Suprapubic skin (tissue), 4 donors: ENCODE measurements at regions not wholly inside any gene's neighbourhood (a gene's known extent, or its start where the extent isn't known, plus 50 kb on each side); places are given as distances from the start of the nearest gene placed in this dataset.
"Not testable (repeated sequence)": the region's sequence is repeated elsewhere in the genome, so short reads cannot be mapped to it uniquely, and the experiment has no call there.

Experiments
- DNase-seq, 2 donors: peaks; one replicate each; pipeline ENCODE4 v3.0.0-alpha.2; 2019; ENCODE audit warnings: low spot score in 2 of 2
- H3K27ac ChIP-seq: fragments of 200-600 bp; sonication (generic); one replicate; pipeline ENCODE4 v1.5.1; 2019
- H3K27me3 ChIP-seq: fragments of 200-600 bp; sonication (generic); one replicate; pipeline ENCODE4 v1.5.1; 2019
- H3K36me3 ChIP-seq: fragments of 200-600 bp; sonication (generic); one replicate; pipeline ENCODE4 v1.5.1; 2019
- H3K4me1 ChIP-seq: fragments of 200-600 bp; sonication (generic); one replicate; pipeline ENCODE4 v1.5.1; 2019
- H3K4me3 ChIP-seq: fragments of 200-600 bp; sonication (generic); one replicate; pipeline ENCODE4 v1.5.1; 2019; ENCODE audit warnings: mild to moderate bottlenecking
- H3K9me3 ChIP-seq: fragments of 200-600 bp; sonication (generic); one replicate; pipeline ENCODE4 v1.5.1; 2019
- CTCF ChIP-seq, 2 donors: fragments of 200-600 bp in 1 of 2; fragments of 450-650 bp in 1 of 2; sonication (generic) in 1 of 2; IDR thresholded peaks; one replicate each; pipeline ENCODE4 v1.5.1; 2016 to 2019; ENCODE audit warnings: antibody characterized with exemption in 2 of 2, mild to moderate bottlenecking in 1 of 2, moderate library complexity in 1 of 2
- EP300 ChIP-seq: sonication (generic); formaldehyde crosslinking; IDR thresholded peaks from one replicate; pipeline ENCODE4 v1.6.1; 2017; ENCODE audit warnings: antibody characterized with exemption
- POLR2A ChIP-seq, 2 donors: fragments of 450-650 bp; IDR thresholded peaks; one replicate each; pipeline ENCODE4 v1.6.1; 2017; ENCODE audit warnings: antibody characterized with exemption in 2 of 2, mild to moderate bottlenecking in 2 of 2, moderate library complexity in 2 of 2
- POLR2AphosphoS5 ChIP-seq, 3 donors: sonication (generic); formaldehyde crosslinking; IDR thresholded peaks; one replicate each; pipeline ENCODE4 v1.6.1; 2017; ENCODE audit warnings: antibody characterized with exemption in 3 of 3
- WGBS: methylation state at CpG from one replicate; pipeline ENCODE4 v1.1.5; 2018; 5-methylcytosine and 5-hydroxymethylcytosine counted together

- no peak overlapping the region for H3K4me3 ChIP-seq
- no peak overlapping the region for H3K27ac ChIP-seq
- peaks cover 6% of the 10 kb centered on the region for H3K9me3 ChIP-seq
- no peaks in the 10 kb centered on the region for H3K4me1 ChIP-seq
- no peaks in the 10 kb centered on the region for H3K36me3 ChIP-seq
- H3K27me3 ChIP-seq: no peaks in the 10 kb centered on the region
- TF ChIP-seq EP300 (no peak), POLR2AphosphoS5 (IDR thresholded peaks at IDR 0.05) (no peak), CTCF (IDR thresholded peaks at IDR 0.05) (no peak), POLR2A (IDR thresholded peaks at IDR 0.05) (no peak)
- no peak for DNase-seq
- WGBS: 54% methylated on average over 1 of the region's 1 CpG
These were observed 249.5 kb upstream of the SPHKAP start for GRCh38 chr2:228430986-228431385.

- Histone ChIP-seq H3K9me3 (peaks cover 6% of the 10 kb centered on the region), H3K27ac (no peak overlapping the region), H3K4me3 (no peak overlapping the region), H3K36me3 (no peaks in the 10 kb centered on the region), H3K4me1 (no peaks in the 10 kb centered on the region), H3K27me3 (no peaks in the 10 kb centered on the region)
- DNase-seq: no peak
- 33% methylated on average over 1 of the region's 1 CpG for WGBS
- TF ChIP-seq POLR2A (IDR thresholded peaks at IDR 0.05) (no peak), EP300 (no peak), CTCF (IDR thresholded peaks at IDR 0.05) (no peak), POLR2AphosphoS5 (IDR thresholded peaks at IDR 0.05) (no peak)
These were observed 245.2 kb upstream of the SPHKAP start for GRCh38 chr2:228426502-228427216.

- not testable (repeated sequence) for DNase-seq, H3K27me3 ChIP-seq, H3K9me3 ChIP-seq, H3K4me1 ChIP-seq, H3K27ac ChIP-seq, H3K36me3 ChIP-seq, H3K4me3 ChIP-seq
- 81% methylated on average over 26 of the region's 31 CpGs for WGBS
These were observed 244.0 kb upstream of the SPHKAP start for GRCh38 chr2:228425411-228426060.

GRCh38 chr2:228417956-228418355 is 236.5 kb upstream of the SPHKAP start:
- DNase-seq: no peak
- Histone ChIP-seq H3K4me1 (no peaks in the 10 kb centered on the region), H3K9me3 (no peaks in the 10 kb centered on the region), H3K27ac (no peak overlapping the region), H3K36me3 (no peaks in the 10 kb centered on the region), H3K4me3 (no peak overlapping the region), H3K27me3 (no peaks in the 10 kb centered on the region)
- WGBS: 43% methylated on average over 1 of the region's 1 CpG
- TF ChIP-seq CTCF (IDR thresholded peaks at IDR 0.05) (no peak), POLR2A (IDR thresholded peaks at IDR 0.05) (no peak), EP300 (no peak), POLR2AphosphoS5 (IDR thresholded peaks at IDR 0.05) (no peak)

- TF ChIP-seq POLR2A (IDR thresholded peaks at IDR 0.05) (no peak), CTCF (IDR thresholded peaks at IDR 0.05) (no peak), EP300 (no peak), POLR2AphosphoS5 (IDR thresholded peaks at IDR 0.05) (no peak)
- H3K4me1 ChIP-seq: no peaks in the 10 kb centered on the region
- 41% methylated on average over 2 of the region's 2 CpGs for whole genome bisulfite sequencing
- no peaks in the 10 kb centered on the region for H3K9me3 ChIP-seq
- H3K27ac ChIP-seq: no peak overlapping the region
- H3K36me3 ChIP-seq: no peaks in the 10 kb centered on the region
- H3K27me3 ChIP-seq: no peaks in the 10 kb centered on the region
- no peak for DNase-seq
- H3K4me3 ChIP-seq: no peak overlapping the region
These were observed 236.0 kb upstream of the SPHKAP start for GRCh38 chr2:228417526-228417925.
